ENCODE measurements at regions not wholly inside any gene's neighbourhood (a gene's known extent, or its start where the extent isn't known, plus 50 kb on each side); places are given as distances from the start of the nearest gene placed in this dataset.

DNA sequence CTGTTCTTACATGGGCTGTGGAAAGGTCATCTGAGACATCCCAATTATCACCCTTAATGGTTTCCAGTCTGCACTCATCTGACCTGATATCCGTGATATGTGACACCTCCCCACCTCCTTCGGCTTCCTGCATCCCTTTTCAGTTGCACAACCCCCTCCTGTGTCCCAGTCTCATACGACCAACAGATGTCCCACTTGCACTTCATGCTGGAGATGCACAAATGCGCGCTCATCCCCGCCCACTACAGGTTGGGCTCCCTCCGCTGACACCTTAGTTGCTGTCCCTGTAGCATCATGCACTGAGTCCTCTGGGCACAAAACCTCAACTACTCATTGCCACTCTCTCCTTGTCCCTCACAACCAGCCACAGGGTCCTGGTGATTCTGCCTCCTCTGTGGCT, 94.4 kb downstream of the MIS18A start:
- no peak overlapping the region for H3K4me3 ChIP-seq (ENCODE audit: low read depth, low read length)
- TF ChIP-seq, protein P1, sequence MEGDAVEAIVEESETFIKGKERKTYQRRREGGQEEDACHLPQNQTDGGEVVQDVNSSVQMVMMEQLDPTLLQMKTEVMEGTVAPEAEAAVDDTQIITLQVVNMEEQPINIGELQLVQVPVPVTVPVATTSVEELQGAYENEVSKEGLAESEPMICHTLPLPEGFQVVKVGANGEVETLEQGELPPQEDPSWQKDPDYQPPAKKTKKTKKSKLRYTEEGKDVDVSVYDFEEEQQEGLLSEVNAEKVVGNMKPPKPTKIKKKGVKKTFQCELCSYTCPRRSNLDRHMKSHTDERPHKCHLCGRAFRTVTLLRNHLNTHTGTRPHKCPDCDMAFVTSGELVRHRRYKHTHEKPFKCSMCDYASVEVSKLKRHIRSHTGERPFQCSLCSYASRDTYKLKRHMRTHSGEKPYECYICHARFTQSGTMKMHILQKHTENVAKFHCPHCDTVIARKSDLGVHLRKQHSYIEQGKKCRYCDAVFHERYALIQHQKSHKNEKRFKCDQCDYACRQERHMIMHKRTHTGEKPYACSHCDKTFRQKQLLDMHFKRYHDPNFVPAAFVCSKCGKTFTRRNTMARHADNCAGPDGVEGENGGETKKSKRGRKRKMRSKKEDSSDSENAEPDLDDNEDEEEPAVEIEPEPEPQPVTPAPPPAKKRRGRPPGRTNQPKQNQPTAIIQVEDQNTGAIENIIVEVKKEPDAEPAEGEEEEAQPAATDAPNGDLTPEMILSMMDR (IDR thresholded peaks at IDR 0.05; ENCODE audit: borderline replicate concordance, insufficient read depth, low read depth, low read length), result no peak

DNA sequence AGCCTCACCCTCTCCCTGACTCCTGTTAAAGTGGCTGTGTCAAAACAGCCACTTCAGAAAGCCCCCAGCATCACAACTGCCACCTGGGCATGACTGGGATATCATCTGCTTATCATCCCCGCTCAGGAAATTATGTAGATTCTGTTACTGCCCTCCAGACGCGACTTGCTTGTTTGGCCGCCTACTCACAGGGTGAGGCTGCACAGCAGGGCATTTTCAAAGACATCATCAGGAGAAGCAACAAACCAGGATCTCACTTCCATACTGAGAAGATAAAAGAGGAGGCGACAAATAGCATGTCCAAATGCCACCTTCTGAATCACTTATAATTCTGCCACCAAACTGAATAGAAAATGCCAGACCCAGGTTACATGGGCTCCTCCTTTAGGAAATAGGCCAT, 94.8 kb downstream of the MIS18A start:
- no peak overlapping the region for H3K4me3 ChIP-seq (ENCODE audit: low read depth, low read length)
- TF ChIP-seq, protein P1 (IDR thresholded peaks at IDR 0.05; ENCODE audit: borderline replicate concordance, insufficient read depth, low read depth, low read length), result no peak

- TF ChIP-seq, protein P1 (IDR thresholded peaks at IDR 0.05; ENCODE audit: borderline replicate concordance, insufficient read depth, low read depth, low read length), result no peak
These were observed 95.5 kb downstream of the MIS18A start for GRCh38 chr21:32183396-32183795.

GRCh38 chr21:32182449-32182848, 96.4 kb downstream of the MIS18A start:
- TF ChIP-seq, protein P1 (IDR thresholded peaks at IDR 0.05; ENCODE audit: borderline replicate concordance, insufficient read depth, low read depth, low read length), result no peak
- no peak overlapping the region for H3K4me3 ChIP-seq (ENCODE audit: low read depth, low read length)

More at GRCh38 chr21:32183396-32183795, 95.5 kb downstream of the MIS18A start:
- H3K4me3 ChIP-seq (ENCODE audit: low read depth, low read length), result no peak overlapping the region

DNA sequence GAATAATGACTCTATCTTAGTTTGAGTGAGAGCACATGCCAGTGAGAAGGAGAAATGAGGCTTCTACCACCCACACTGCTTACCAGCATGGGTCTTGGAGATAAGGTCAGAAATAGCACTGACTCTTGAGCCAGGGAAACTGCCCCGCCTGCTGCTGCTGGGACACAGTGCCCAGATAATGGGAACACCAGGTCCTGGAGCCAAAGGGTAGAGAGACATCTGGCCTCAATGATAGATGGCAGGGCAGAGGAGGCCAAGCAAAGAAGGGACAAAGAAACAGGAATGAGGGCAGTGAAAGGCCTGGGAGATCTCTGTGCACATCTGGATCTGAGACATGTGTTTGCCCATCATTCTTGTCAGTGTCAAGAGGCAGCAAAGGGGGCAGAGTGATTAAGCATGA, 97.4 kb downstream of the MIS18A start:
- TF ChIP-seq, protein P1 (IDR thresholded peaks at IDR 0.05; ENCODE audit: borderline replicate concordance, insufficient read depth, low read depth, low read length), result no peak
- no peak overlapping the region for H3K4me3 ChIP-seq (ENCODE audit: low read depth, low read length)

- TF ChIP-seq, protein P1 (IDR thresholded peaks at IDR 0.05; ENCODE audit: borderline replicate concordance, insufficient read depth, low read depth, low read length), result no peak
- no peak overlapping the region for H3K4me3 ChIP-seq (ENCODE audit: low read depth, low read length)
These were observed 104.0 kb downstream of the MIS18A start for GRCh38 chr21:32174819-32175218.

GRCh38 chr21:32173121-32173724, 105.6 kb downstream of the MIS18A start:
- no peak overlapping the region for H3K4me3 ChIP-seq (ENCODE audit: low read depth, low read length)
- TF ChIP-seq, protein P1 (IDR thresholded peaks at IDR 0.05; ENCODE audit: borderline replicate concordance, insufficient read depth, low read depth, low read length), result no peak

Data from GM12875 (cell line).